Activated T-helper 1 cell treated with anti-CD3 and anti-CD28 coated beads, Interleukin-12 subunit alpha, Interleukin-12 subunit beta, Interleukin-2, Interleukin-4 antibody, amounts not matched to agents 30 ng/mL and 10 ng/mL and 1 ng/mL, durations not matched to agents 14 hours and 24 hours and 36 hours (primary cell): ENCODE measurements at regions not wholly inside any gene's neighbourhood (a gene's known extent, or its start where the extent isn't known, plus 50 kb on each side); places are given as distances from the start of the nearest gene placed in this dataset.

Experiments
- DNase-seq: peaks from one replicate; pipeline ENCODE4 v3.0.0; 2021; ENCODE audit warnings: low spot score
- H3K27ac Mint-ChIP-seq: one replicate; pipeline ENCODE4 v1.8.0; 2021; ENCODE audit warnings: mild to moderate bottlenecking, mixed read lengths
- H3K27me3 Mint-ChIP-seq: one replicate; pipeline ENCODE4 v1.8.0; 2022; ENCODE audit warnings: mild to moderate bottlenecking, moderate library complexity, mixed read lengths; ENCODE audit not compliant: insufficient read depth
- H3K36me3 Mint-ChIP-seq: one replicate; pipeline ENCODE4 v1.8.0; 2021; ENCODE audit warnings: low read depth, mixed read lengths
- H3K4me1 Mint-ChIP-seq: one replicate; pipeline ENCODE4 v1.8.0; 2021; ENCODE audit warnings: low read depth, mixed read lengths
- H3K4me3 Mint-ChIP-seq: one replicate; pipeline ENCODE4 v1.8.0; 2021; ENCODE audit warnings: mild to moderate bottlenecking, moderate library complexity, mixed read lengths
- H3K9me3 Mint-ChIP-seq: one replicate; pipeline ENCODE4 v1.8.0; 2021; ENCODE audit warnings: mixed read lengths
- intact Hi-C: fragments of 100-400 bp; cut with micrococcal nuclease; formaldehyde crosslinking; loops from one replicate; pipeline ENCODE4 v1.15.1; 2024

DNA sequence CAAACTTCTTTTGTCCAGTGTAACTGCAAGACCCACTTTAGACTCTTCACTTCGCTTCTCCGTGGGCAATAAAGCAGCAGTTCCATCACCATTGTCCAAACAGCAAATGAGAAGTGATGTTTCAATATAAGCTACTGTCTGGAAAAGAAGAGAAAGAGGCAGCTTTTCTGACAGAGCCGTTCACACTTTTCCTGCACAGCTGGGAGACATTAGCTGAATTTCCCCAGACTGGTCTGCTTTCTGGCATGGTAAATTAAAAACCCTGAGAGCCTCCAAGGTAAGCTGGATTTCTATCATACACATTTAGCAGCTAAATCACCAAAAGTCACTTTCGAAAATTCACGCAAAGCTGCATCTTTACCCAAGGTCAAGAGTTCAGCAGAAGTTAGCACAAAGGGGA lies 108.5 kb upstream of the CMC1 start:
- Mint-ChIP-seq H3K4me3 (no peak overlapping the region), H3K27ac (no peak overlapping the region), H3K36me3 (no peaks in the 10 kb centered on the region), H3K4me1 (no peaks in the 10 kb centered on the region), H3K9me3 (no peaks in the 10 kb centered on the region), H3K27me3 (peaks cover 5% of the 10 kb centered on the region)
- intact Hi-C loops: no loop called here
- no peak for DNase-seq

DNA sequence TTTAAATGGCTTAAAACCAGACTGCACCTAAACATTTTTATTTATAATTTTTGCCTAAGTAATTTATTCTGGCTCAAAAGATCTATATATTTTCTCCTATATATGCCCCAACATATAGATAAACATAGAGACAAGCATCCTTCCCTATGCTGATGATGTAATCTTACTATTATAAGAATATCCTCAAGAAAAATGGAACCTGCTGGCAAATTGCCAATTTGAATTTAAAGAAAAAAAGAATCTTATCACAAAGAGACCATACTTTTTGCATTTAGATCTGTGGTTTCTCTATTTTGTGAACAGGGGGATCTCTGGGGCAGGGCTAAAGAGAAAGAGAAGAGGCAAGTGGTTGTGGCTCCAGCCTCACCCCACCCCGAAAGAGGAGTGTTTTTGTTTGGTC lies 107.2 kb upstream of the CMC1 start:
- Mint-ChIP-seq H3K36me3 (no peaks in the 10 kb centered on the region), H3K9me3 (no peaks in the 10 kb centered on the region), H3K27ac (no peak overlapping the region), H3K4me1 (no peaks in the 10 kb centered on the region), H3K4me3 (no peak overlapping the region), H3K27me3 (peaks cover 5% of the 10 kb centered on the region)
- intact Hi-C loops: no loop called here
- DNase-seq: no peak

GRCh38 chr3:28134792-28135375 lies 106.5 kb upstream of the CMC1 start:
- intact Hi-C loops: no loop called here
- Mint-ChIP-seq H3K36me3 (no peaks in the 10 kb centered on the region), H3K27me3 (peaks cover 5% of the 10 kb centered on the region), H3K27ac (no peak overlapping the region), H3K9me3 (no peaks in the 10 kb centered on the region), H3K4me1 (no peaks in the 10 kb centered on the region), H3K4me3 (no peak overlapping the region)
- DNase-seq: no peak

DNA sequence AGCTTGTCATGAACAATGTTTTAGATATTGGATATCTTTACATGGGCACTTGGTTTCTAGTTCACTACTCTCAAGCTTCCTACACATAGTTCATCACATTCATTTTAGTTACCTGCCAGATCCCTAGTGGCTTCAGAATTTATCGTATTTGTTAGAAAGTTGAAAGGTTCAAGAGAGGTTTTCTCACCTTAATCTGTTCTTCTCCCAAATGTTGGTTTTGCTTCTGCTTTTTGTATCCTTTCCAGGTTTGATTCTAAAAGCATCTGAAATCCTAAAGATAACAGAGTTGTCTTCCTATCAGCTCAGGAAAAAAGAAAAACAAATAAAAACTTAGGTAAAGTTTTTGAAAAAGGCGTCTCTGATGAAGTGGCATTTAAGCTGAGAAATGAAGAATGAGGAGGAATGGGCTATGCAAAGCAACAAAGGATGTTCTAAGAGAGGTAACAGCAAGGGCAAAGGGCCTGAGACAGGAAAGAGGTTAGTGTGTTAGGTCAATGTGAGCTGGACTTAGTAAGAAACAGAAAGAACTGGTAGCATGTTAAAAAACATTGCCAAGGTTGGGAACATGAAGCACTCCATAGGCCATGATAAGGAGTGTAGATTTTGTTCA lies 104.7 kb upstream of the CMC1 start:
- no peak for DNase-seq
- no peaks in the 10 kb centered on the region for H3K9me3 Mint-ChIP-seq
- no peaks in the 10 kb centered on the region for H3K4me1 Mint-ChIP-seq
- H3K27ac Mint-ChIP-seq: no peak overlapping the region
- peaks cover 5% of the 10 kb centered on the region for H3K27me3 Mint-ChIP-seq
- H3K4me3 Mint-ChIP-seq: no peak overlapping the region
- H3K36me3 Mint-ChIP-seq: no peaks in the 10 kb centered on the region
- intact Hi-C loops: no loop called here

- H3K4me3 Mint-ChIP-seq: no peak overlapping the region
- no peak overlapping the region for H3K27ac Mint-ChIP-seq
- peaks cover 5% of the 10 kb centered on the region for H3K27me3 Mint-ChIP-seq
- H3K4me1 Mint-ChIP-seq: no peaks in the 10 kb centered on the region
- intact Hi-C loops: no loop called here
- no peak for DNase-seq
- H3K9me3 Mint-ChIP-seq: no peaks in the 10 kb centered on the region
- no peaks in the 10 kb centered on the region for H3K36me3 Mint-ChIP-seq
Observed at GRCh38 chr3:28138043-28138610, 103.3 kb upstream of the CMC1 start.

DNA sequence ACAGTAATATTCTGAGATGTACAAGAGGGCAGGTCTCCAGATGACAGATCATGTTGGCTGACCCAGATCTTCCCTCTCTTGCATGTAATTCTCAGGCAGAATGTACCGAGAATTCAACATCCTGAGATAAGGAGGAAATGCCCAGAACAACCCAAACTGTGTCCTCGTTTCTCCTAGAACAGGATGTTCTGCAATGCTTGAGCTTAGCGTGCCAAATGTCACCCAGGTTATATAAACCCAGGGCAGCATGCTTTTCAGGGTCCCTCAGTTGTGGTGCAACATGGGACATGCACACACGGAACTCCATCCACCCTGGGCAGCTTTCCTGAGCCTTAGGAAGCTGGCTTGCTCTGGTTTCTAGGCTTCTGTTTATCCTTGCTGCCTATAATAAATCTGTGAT lies 102.1 kb upstream of the CMC1 start:
- no peak overlapping the region for H3K27ac Mint-ChIP-seq
- H3K9me3 Mint-ChIP-seq: no peaks in the 10 kb centered on the region
- no peaks in the 10 kb centered on the region for H3K4me1 Mint-ChIP-seq
- intact Hi-C loops: no loop called here
- H3K36me3 Mint-ChIP-seq: no peaks in the 10 kb centered on the region
- DNase-seq: no peak
- peaks cover 5% of the 10 kb centered on the region for H3K27me3 Mint-ChIP-seq
- no peak overlapping the region for H3K4me3 Mint-ChIP-seq

- H3K4me3 Mint-ChIP-seq: no peak overlapping the region
- H3K27ac Mint-ChIP-seq: no peak overlapping the region
- H3K36me3 Mint-ChIP-seq: no peaks in the 10 kb centered on the region
- no peak for DNase-seq
- intact Hi-C loops: no loop called here
- no peaks in the 10 kb centered on the region for H3K9me3 Mint-ChIP-seq
- H3K27me3 Mint-ChIP-seq: peaks cover 5% of the 10 kb centered on the region
- no peaks in the 10 kb centered on the region for H3K4me1 Mint-ChIP-seq
Observed at GRCh38 chr3:28139967-28140634, 101.3 kb upstream of the CMC1 start.

- intact Hi-C loops: no loop called here
- H3K27me3 Mint-ChIP-seq: peaks cover 5% of the 10 kb centered on the region
- no peak overlapping the region for H3K4me3 Mint-ChIP-seq
- no peaks in the 10 kb centered on the region for H3K4me1 Mint-ChIP-seq
- H3K27ac Mint-ChIP-seq: no peak overlapping the region
- no peak for DNase-seq
- H3K9me3 Mint-ChIP-seq: no peaks in the 10 kb centered on the region
- no peaks in the 10 kb centered on the region for H3K36me3 Mint-ChIP-seq
Observed at GRCh38 chr3:28140664-28141063, 100.8 kb upstream of the CMC1 start.

DNA sequence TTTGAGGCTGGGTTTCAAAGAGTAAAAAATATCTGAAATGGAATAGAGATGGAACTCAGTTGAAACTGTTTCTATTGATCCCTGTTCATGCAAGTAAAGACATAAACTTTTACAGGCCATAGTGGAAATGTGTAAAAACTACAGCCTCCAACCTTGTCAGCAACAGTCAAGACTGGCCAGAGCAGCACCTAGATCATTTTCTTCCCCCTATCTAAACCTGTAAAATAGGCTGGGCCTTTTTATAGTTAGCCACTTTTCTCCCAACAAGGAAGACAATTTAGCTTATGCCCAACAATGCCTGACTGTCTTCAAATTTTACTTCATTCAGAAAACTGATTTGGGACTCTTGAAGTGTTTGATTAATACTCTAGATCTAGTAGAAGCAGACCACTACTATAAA lies 91.5 kb upstream of the CMC1 start:
- H3K4me1 Mint-ChIP-seq: no peaks in the 10 kb centered on the region
- no peaks in the 10 kb centered on the region for H3K36me3 Mint-ChIP-seq
- H3K27ac Mint-ChIP-seq: no peak overlapping the region
- DNase-seq: no peak
- H3K27me3 Mint-ChIP-seq: no peaks in the 10 kb centered on the region
- peaks cover 3% of the 10 kb centered on the region for H3K9me3 Mint-ChIP-seq
- intact Hi-C loops: no loop called here
- H3K4me3 Mint-ChIP-seq: no peak overlapping the region

GRCh38 chr3:28150465-28151206 lies 90.8 kb upstream of the CMC1 start:
- H3K27me3 Mint-ChIP-seq: no peaks in the 10 kb centered on the region
- H3K36me3 Mint-ChIP-seq: no peaks in the 10 kb centered on the region
- DNase-seq: no peak
- H3K9me3 Mint-ChIP-seq: peaks cover 7% of the 10 kb centered on the region
- no peak overlapping the region for H3K4me3 Mint-ChIP-seq
- intact Hi-C loops: no loop called here
- H3K4me1 Mint-ChIP-seq: no peaks in the 10 kb centered on the region
- H3K27ac Mint-ChIP-seq: no peak overlapping the region

DNA sequence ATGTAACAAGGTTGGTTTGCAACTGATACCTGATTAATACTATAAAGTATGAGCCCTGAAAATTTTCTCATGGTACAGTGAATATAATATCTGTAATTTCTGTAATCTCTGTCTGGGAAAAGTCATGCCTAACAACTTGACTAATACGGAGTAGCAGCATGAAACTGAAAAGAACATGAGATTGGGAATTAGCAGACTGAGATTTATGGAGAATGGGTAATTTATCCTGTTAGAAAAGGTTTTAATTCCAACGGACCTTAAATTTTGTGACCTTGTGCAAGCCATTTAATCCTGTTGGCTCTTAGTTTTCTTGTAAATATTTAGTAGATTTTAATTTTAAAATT lies 90.2 kb upstream of the CMC1 start:
- H3K4me1 Mint-ChIP-seq: no peaks in the 10 kb centered on the region

DNA sequence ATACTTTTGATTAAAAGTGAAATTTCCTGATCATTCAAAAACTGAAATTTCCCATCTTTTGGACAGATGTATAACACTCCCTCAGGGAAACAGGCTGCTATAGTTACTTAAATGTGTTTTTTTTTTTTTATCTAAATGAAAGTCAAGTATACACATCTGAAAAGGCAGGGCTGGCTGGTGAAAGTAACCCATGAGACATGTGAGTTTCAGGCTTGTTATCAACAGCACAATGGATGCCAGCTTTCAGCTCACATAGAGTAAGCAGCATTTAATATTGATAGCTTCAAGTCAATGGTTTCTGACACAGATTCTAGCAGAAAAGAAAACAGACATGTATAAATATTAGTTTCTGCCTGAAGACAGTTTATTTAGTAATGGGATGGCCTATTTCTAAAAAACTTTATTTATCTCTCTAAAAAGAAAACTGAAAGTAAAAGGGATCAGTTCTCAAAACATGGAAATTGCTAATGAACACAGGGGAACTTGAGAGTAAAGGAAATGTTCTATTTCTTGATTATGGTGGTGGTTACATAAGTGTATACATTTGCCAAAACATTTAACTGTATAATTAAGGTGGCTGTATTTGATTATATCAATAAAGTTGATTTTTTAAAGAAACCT lies 89.7 kb upstream of the CMC1 start:
- Mint-ChIP-seq H3K27ac (peak overlapping the region; percentile 41), H3K4me3 (no peak overlapping the region), H3K9me3 (peaks cover 7% of the 10 kb centered on the region), H3K36me3 (no peaks in the 10 kb centered on the region), H3K4me1 (no peaks in the 10 kb centered on the region), H3K27me3 (peaks cover 1% of the 10 kb centered on the region)
- no peak for DNase-seq
- intact Hi-C loops: no loop called here

More for the DNA sequence above, 90.2 kb upstream of the CMC1 start:
- H3K27ac Mint-ChIP-seq: no peak overlapping the region
- intact Hi-C loops: no loop called here
- no peaks in the 10 kb centered on the region for H3K36me3 Mint-ChIP-seq
- peaks cover 1% of the 10 kb centered on the region for H3K27me3 Mint-ChIP-seq
- H3K9me3 Mint-ChIP-seq: peaks cover 7% of the 10 kb centered on the region
- H3K4me3 Mint-ChIP-seq: no peak overlapping the region
- DNase-seq: no peak

GRCh38 chr3:28155631-28156030 lies 85.8 kb upstream of the CMC1 start:
- no peak overlapping the region for H3K27ac Mint-ChIP-seq
- peaks cover 1% of the 10 kb centered on the region for H3K27me3 Mint-ChIP-seq
- no peak overlapping the region for H3K4me3 Mint-ChIP-seq
- no peaks in the 10 kb centered on the region for H3K4me1 Mint-ChIP-seq
- H3K9me3 Mint-ChIP-seq: peaks cover 32% of the 10 kb centered on the region
- no peak for DNase-seq
- intact Hi-C loops: no loop called here
- peaks cover 2% of the 10 kb centered on the region for H3K36me3 Mint-ChIP-seq
